Stomach (tissue), 8 donors: ENCODE measurements at regions not wholly inside any gene's neighbourhood (a gene's known extent, or its start where the extent isn't known, plus 50 kb on each side); places are given as distances from the start of the nearest gene placed in this dataset.

Source experiments
- DNase-seq, 2 donors: peaks; one replicate each; pipeline versions ENCODE4 v3.0.0 to v3.0.0-alpha.2; 2013 to 2019
- H3K27ac ChIP-seq, 5 donors: fragments of 200-600 bp in 4 of 5; sonication (generic) in 4 of 5; one replicate each; pipeline ENCODE4 v1.5.1; 2013 to 2019; ENCODE audit warnings: mild to moderate bottlenecking in 1 of 5, moderate library complexity in 1 of 5
- H3K27me3 ChIP-seq, 3 donors: fragments of 200-600 bp; sonication (generic); one replicate each; pipeline ENCODE4 v1.5.1; 2017 to 2019; ENCODE audit warnings: mixed run types in 1 of 3
- H3K36me3 ChIP-seq, 4 donors: fragments of 200-600 bp; sonication (generic); 1 replicate in 3 of 4; 2 replicates in 1 of 4; pipeline ENCODE4 v1.5.1; 2016 to 2019
- H3K4me1 ChIP-seq, 4 donors: fragments of 200-600 bp; sonication (generic); one replicate each; pipeline ENCODE4 v1.5.1; 2016 to 2019
- H3K4me3 ChIP-seq, 4 donors: fragments of 200-600 bp; sonication (generic) in 3 of 4; one replicate each; pipeline ENCODE4 v1.5.1; 2016 to 2019; ENCODE audit warnings: mild to moderate bottlenecking in 1 of 4
- H3K9me3 ChIP-seq, 4 donors: fragments of 200-600 bp; sonication (generic); one replicate each; pipeline ENCODE4 v1.5.1; 2016 to 2019
- EP300 ChIP-seq: sonication (generic); formaldehyde crosslinking; IDR thresholded peaks from one replicate; pipeline ENCODE4 v1.6.1; 2017; ENCODE audit warnings: antibody characterized with exemption
- POLR2A ChIP-seq, 4 donors: fragments of 450-650 bp; IDR thresholded peaks; one replicate each; pipeline ENCODE4 v1.6.1; 2016; ENCODE audit warnings: antibody characterized with exemption in 4 of 4, control low read depth in 2 of 4, mild to moderate bottlenecking in 1 of 4, moderate library complexity in 1 of 4
- POLR2AphosphoS5 ChIP-seq, 3 donors: sonication (generic); formaldehyde crosslinking; IDR thresholded peaks; one replicate each; pipeline ENCODE4 v1.6.1; 2016; ENCODE audit warnings: antibody characterized with exemption in 3 of 3
- WGBS, 5 donors: extraction: QIAGEN DNeasy Blood & Tissue Kit in 3 of 5; methylation state at CpG; one replicate each; pipeline versions ENCODE4 v1.1.5 to v1.1.7; 2013 to 2018; 5-methylcytosine and 5-hydroxymethylcytosine counted together
- intact Hi-C: fragments of 100-400 bp; cut with DNase I; formaldehyde crosslinking; loops from one replicate; pipeline ENCODE4 v1.15.1; 2023; ENCODE audit warnings: low total_unique reads
- TF ChIP-seq, protein P1 (sequence below), 7 experiments: fragments of 450-650 bp in 4 of 7; fragments of 200-600 bp in 3 of 7; sonication (generic) in 3 of 7; IDR thresholded peaks; one replicate each; pipeline ENCODE4 v1.5.1; 2016 to 2019; ENCODE audit warnings: antibody characterized with exemption in 7 of 7, control low read depth in 2 of 7, mild to moderate bottlenecking in 1 of 7
- donor health status: healthy with polysubstance abuse.
- donor health status: Bipolar disorder and iron deficiency.
- donor health status: healthy.

DNA sequence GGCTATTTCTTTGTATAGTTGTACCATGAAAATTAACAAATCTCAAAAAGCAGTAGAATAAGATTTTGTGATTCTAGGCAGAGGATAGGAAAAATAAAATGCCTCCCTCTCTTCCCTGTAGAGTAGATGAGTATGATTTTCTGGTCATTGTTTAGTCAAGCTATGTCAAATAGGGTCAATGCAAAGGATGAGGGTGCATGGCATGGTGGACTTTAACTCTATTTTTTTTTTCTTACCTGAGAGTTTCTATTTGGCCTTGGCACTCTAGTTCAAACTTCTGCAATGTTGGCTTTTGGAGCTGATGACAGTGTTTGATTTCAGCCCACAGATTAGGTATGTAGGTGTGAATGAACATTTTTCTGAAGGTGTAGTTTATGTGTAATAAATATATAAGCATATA, 224.5 kb downstream of the TRIB2 start:
- H3K36me3 ChIP-seq: no peaks in the 10 kb centered on the region
- TF ChIP-seq POLR2A (IDR thresholded peaks at IDR 0.05): no peak
- TF ChIP-seq EP300: no peak
- TF ChIP-seq, protein P1, sequence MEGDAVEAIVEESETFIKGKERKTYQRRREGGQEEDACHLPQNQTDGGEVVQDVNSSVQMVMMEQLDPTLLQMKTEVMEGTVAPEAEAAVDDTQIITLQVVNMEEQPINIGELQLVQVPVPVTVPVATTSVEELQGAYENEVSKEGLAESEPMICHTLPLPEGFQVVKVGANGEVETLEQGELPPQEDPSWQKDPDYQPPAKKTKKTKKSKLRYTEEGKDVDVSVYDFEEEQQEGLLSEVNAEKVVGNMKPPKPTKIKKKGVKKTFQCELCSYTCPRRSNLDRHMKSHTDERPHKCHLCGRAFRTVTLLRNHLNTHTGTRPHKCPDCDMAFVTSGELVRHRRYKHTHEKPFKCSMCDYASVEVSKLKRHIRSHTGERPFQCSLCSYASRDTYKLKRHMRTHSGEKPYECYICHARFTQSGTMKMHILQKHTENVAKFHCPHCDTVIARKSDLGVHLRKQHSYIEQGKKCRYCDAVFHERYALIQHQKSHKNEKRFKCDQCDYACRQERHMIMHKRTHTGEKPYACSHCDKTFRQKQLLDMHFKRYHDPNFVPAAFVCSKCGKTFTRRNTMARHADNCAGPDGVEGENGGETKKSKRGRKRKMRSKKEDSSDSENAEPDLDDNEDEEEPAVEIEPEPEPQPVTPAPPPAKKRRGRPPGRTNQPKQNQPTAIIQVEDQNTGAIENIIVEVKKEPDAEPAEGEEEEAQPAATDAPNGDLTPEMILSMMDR (IDR thresholded peaks at IDR 0.05): no peak
- no peak for TF ChIP-seq POLR2AphosphoS5 (IDR thresholded peaks at IDR 0.05)
- no peak overlapping the region for H3K27ac ChIP-seq
- DNase-seq: no peak
- no peaks in the 10 kb centered on the region for H3K4me1 ChIP-seq
- no peaks in the 10 kb centered on the region for H3K27me3 ChIP-seq
- intact Hi-C loops: no loop called here
- no peaks in the 10 kb centered on the region for H3K9me3 ChIP-seq
- H3K4me3 ChIP-seq: no peak overlapping the region

DNA sequence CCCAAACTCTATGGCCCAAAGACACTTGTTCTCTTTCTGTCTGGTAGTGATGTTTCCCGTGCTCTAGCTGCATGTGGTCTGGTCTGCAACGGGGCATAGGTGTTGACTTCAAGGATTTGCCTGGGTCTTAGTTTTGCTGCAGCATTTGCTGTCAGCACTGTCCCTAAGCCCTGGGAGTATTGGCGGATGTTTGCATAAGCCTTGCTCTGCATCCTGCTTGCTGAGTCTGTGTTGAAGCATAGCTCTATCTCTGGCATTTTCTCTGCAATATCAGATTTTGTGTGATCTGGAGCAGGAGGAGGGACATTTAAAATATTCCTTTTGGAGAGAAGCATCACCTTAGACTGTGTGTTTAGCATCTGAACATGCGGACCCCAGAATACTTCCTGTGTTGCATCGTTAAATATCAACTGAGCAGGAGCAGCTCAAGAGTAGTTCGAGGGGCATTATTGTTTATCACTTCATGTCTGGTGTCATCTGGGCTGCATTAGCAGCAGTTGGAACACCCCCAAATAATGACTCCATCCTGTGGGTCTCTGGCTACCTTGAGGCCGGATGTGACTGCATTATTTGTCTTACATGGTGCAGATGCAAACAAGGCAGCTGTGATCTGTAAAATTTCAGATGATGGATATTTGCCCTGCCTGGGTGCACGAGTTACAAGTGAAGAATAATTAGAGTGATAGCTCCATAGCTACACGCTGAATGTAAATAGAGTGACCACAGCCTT, 231.7 kb downstream of the TRIB2 start:
- Histone ChIP-seq H3K36me3 (no peaks in the 10 kb centered on the region), H3K4me3 (no peak overlapping the region), H3K27ac (no peak overlapping the region), H3K9me3 (no peaks in the 10 kb centered on the region), H3K27me3 (peaks cover 0 to 5% (median 0%) of the 10 kb centered on the region in 3 donors), H3K4me1 (no peaks in the 10 kb centered on the region)
- TF ChIP-seq POLR2AphosphoS5 (IDR thresholded peaks at IDR 0.05) (no peak), EP300 (no peak), POLR2A (IDR thresholded peaks at IDR 0.05) (no peak)
- TF ChIP-seq, protein P1 (IDR thresholded peaks at IDR 0.05): no peak
- 49 to 66% (median 57%) methylated on average over 9 of the region's 9 CpGs for WGBS, 5 donors
- intact Hi-C loops: no loop called here
- peak in 1 of 2 donors; percentile 28 for DNase-seq

DNA sequence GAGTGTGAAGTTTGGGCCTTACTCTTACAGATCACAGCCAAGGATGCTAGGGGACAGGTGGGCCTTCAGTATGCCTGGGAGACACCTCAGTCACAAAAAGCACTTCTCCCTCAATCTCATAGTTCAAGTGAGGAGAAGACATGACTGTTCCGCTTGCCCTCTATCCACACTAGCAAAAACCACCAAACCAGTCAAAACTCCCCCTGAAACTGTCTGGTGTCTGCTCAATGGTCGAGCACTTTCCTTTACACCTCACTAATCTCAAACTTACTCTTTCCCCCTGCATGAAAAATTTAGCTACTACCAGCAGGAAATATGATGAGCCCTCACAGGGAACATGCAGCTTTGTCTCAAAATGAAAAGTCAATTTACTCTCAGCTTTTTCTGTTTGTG, 232.2 kb downstream of the TRIB2 start:
- Histone ChIP-seq H3K4me1 (no peaks in the 10 kb centered on the region), H3K27me3 (peaks cover 0 to 5% (median 0%) of the 10 kb centered on the region in 3 donors), H3K9me3 (no peaks in the 10 kb centered on the region), H3K36me3 (no peaks in the 10 kb centered on the region), H3K4me3 (no peak overlapping the region), H3K27ac (no peak overlapping the region)
- intact Hi-C loops: no loop called here
- no peak for DNase-seq
- TF ChIP-seq, protein P1 (IDR thresholded peaks at IDR 0.05): no peak
- TF ChIP-seq POLR2AphosphoS5 (IDR thresholded peaks at IDR 0.05) (no peak), POLR2A (IDR thresholded peaks at IDR 0.05) (no peak), EP300 (no peak)
- WGBS, 5 donors: 64 to 90% (median 86%) methylated on average over 2 of the region's 2 CpGs

DNA sequence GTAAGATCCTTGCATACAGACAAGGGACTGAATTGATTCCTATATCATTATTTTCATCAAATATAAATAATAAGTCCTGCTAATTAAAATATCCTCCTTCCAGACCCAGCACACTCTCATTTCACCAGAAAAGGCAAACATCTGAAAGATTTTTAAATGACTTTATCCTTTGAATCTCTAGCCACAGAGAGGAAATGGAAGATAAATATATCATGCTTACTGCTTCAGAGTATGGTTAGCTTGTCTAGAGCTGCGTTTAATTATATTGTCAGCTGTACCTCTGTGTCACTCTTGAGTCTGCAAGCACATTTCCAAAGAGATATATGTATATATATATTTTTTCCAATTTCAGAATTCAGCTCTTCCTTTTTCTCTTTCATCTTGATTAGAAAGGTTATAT, 232.7 kb downstream of the TRIB2 start:
- Histone ChIP-seq H3K4me1 (no peaks in the 10 kb centered on the region), H3K9me3 (no peaks in the 10 kb centered on the region), H3K4me3 (no peak overlapping the region), H3K27me3 (peaks cover 0 to 5% (median 0%) of the 10 kb centered on the region in 3 donors), H3K36me3 (no peaks in the 10 kb centered on the region), H3K27ac (no peak overlapping the region)
- no peak for DNase-seq
- TF ChIP-seq, protein P1 (IDR thresholded peaks at IDR 0.05): no peak
- TF ChIP-seq EP300: no peak
- TF ChIP-seq POLR2A (IDR thresholded peaks at IDR 0.05): no peak
- no peak for TF ChIP-seq POLR2AphosphoS5 (IDR thresholded peaks at IDR 0.05)
- WGBS, 5 donors: 55 to 71% (median 62%) methylated on average over 1 of the region's 1 CpG
- intact Hi-C loops: no loop called here
